PC-3 (cell line): ENCODE measurements at regions not wholly inside any gene's neighbourhood (a gene's known extent, or its start where the extent isn't known, plus 50 kb on each side); places are given as distances from the start of the nearest gene placed in this dataset.
A peak's percentile ranks its signal among the peaks of the same experiment; 100 is the strongest.

Source experiments
- ATAC-seq: fragments of 200-7000 bp; cut with Tn5 transposase; 2 replicates; pipeline ENCODE4 v1.9.1; 2020; ENCODE audit warnings: mild to moderate bottlenecking, moderate library complexity
- BruUV-seq: library from RNA; stranded (reverse); fragments of 400-500 nt; replicated peaks from 2 replicates; lab custom pipeline; 2021; lab: Mats Ljungman, UMichigan
- CTCF ChIA-PET: fragments of 300-600 bp; sonication (Branson Sonifier 250); formaldehyde crosslinking; loops from one replicate; lab custom pipeline; 2022; ENCODE audit warnings: antibody characterized with exemption; lab: Charles Lee
- POLR2A ChIA-PET: fragments of 300-600 bp; sonication (Branson Sonifier 250); formaldehyde crosslinking; loops from one replicate; lab custom pipeline; 2022; ENCODE audit warnings: antibody characterized with exemption; ENCODE audit not compliant: unreplicated experiment; lab: Charles Lee
- DNase-seq: peaks from one replicate; pipeline ENCODE4 v3.0.0-alpha.2; 2015
- H2AFZ ChIP-seq: fragments of 300-600 bp; sonication (generic); 2 replicates; pipeline ENCODE4 v1.6.0; 2016; ENCODE audit warnings: antibody characterized with exemption, low read length
- H3F3A ChIP-seq: fragments of 300-600 bp; sonication (generic); one replicate; pipeline ENCODE4 v1.6.0; 2017; ENCODE audit warnings: antibody characterized with exemption, low read length, control low read depth, mild to moderate bottlenecking; ENCODE audit not compliant: unreplicated experiment
- H3K27ac ChIP-seq: fragments of 300-600 bp; sonication (generic); 2 replicates; pipeline ENCODE4 v1.5.1; 2016; ENCODE audit warnings: mild to moderate bottlenecking, low read length
- H3K27me3 ChIP-seq: fragments of 300-600 bp; sonication (generic); 2 replicates; pipeline ENCODE4 v1.6.1; 2016; ENCODE audit warnings: low read length, mixed read lengths
- H3K36me3 ChIP-seq: fragments of 300-600 bp; sonication (generic); 2 replicates; pipeline ENCODE4 v1.6.1; 2016; ENCODE audit warnings: low read depth, mixed run types, low read length, mixed read lengths
- H3K4me1 ChIP-seq: fragments of 300-600 bp; sonication (generic); 2 replicates; pipeline ENCODE4 v1.5.1; 2016; ENCODE audit warnings: low read length; ENCODE audit not compliant: insufficient read depth
- H3K4me2 ChIP-seq: fragments of 300-600 bp; sonication (generic); 2 replicates; pipeline ENCODE4 v1.6.0; 2016; ENCODE audit warnings: low read length
- H3K4me3 ChIP-seq: fragments of 300-600 bp; sonication (generic); 2 replicates; pipeline ENCODE4 v1.5.1; 2016; ENCODE audit warnings: mild to moderate bottlenecking, low read length, mixed read lengths
- H3K79me2 ChIP-seq: fragments of 300-600 bp; sonication (generic); 2 replicates; pipeline ENCODE4 v1.6.1; 2017; ENCODE audit warnings: low read length, mixed read lengths
- H3K9ac ChIP-seq: fragments of 300-600 bp; sonication (generic); 2 replicates; pipeline ENCODE4 v1.6.0; 2016; ENCODE audit warnings: mild to moderate bottlenecking, low read length
- H3K9me2 ChIP-seq: fragments of 300-600 bp; sonication (generic); replicated peaks from 2 replicates; pipeline ENCODE4 v1.6.1; 2016; ENCODE audit warnings: mixed run types, low read length, mixed read lengths
- H3K9me3 ChIP-seq: fragments of 300-600 bp; sonication (generic); 2 replicates; pipeline ENCODE4 v1.6.1; 2016; ENCODE audit warnings: low read length, mixed read lengths
- H4K20me1 ChIP-seq: fragments of 300-600 bp; sonication (generic); 2 replicates; pipeline ENCODE4 v1.6.1; 2016; ENCODE audit warnings: low read length, mixed read lengths
- EZH2 ChIP-seq: fragments of 300-600 bp; sonication (generic); IDR thresholded peaks from one replicate; pipeline ENCODE4 v1.6.1; 2017; ENCODE audit warnings: antibody characterized with exemption, mild to moderate bottlenecking, low read length; ENCODE audit not compliant: unreplicated experiment
- EZH2phosphoT487 ChIP-seq: fragments of 300-600 bp; sonication (generic); IDR thresholded peaks from 2 replicates; pipeline ENCODE4 v1.6.1; 2018; ENCODE audit warnings: mild to moderate bottlenecking, antibody characterized with exemption, low read length, borderline replicate concordance
- intact Hi-C: fragments of 100-400 bp; cut with micrococcal nuclease; formaldehyde crosslinking; loops from 2 replicates; pipeline ENCODE4 v1.9.0; 2023
- TF ChIP-seq, protein P1 (sequence below): fragments of 300-600 bp; sonication (generic); conservative IDR thresholded peaks from 2 replicates; pipeline ENCODE4 v1.5.1; 2017; ENCODE audit warnings: antibody characterized with exemption, low read depth, mild to moderate bottlenecking, low read length

DNA sequence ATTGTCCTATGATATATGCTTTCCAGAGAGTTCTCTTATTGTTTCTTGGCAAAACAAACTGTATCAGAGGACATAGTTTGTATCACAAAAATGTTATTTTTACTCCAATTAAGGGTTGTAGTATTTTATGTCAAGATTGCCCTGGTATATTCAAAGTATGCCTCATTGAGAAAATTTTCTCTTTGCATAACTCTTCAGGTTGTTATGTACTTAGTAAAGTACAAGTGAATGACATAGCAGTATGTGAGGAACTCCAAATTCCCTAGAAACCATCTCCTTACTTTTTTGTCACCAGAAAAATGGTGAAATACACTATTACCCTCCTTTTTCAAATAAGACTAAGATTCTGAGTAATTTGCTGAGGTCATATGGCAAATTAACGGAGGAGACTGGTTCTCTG, 355.3 kb downstream of the NFIB start:
- intact Hi-C loops: no loop called here
- no peak overlapping the region for H3K9ac ChIP-seq
- H3K4me1 ChIP-seq: no peaks in the 10 kb centered on the region
- TF ChIP-seq EZH2: no peak
- TF ChIP-seq, protein P1, sequence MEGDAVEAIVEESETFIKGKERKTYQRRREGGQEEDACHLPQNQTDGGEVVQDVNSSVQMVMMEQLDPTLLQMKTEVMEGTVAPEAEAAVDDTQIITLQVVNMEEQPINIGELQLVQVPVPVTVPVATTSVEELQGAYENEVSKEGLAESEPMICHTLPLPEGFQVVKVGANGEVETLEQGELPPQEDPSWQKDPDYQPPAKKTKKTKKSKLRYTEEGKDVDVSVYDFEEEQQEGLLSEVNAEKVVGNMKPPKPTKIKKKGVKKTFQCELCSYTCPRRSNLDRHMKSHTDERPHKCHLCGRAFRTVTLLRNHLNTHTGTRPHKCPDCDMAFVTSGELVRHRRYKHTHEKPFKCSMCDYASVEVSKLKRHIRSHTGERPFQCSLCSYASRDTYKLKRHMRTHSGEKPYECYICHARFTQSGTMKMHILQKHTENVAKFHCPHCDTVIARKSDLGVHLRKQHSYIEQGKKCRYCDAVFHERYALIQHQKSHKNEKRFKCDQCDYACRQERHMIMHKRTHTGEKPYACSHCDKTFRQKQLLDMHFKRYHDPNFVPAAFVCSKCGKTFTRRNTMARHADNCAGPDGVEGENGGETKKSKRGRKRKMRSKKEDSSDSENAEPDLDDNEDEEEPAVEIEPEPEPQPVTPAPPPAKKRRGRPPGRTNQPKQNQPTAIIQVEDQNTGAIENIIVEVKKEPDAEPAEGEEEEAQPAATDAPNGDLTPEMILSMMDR: no peak
- TF ChIP-seq EZH2phosphoT487: no peak
- ATAC-seq: no peak
- BruUV-seq: no TSS peak
- no peak overlapping the region for H3K4me2 ChIP-seq
- no peak overlapping the region for H3K27ac ChIP-seq
- no peak overlapping the region for H2AFZ ChIP-seq
- no peak overlapping the region for H3K4me3 ChIP-seq
- ChIA-PET CTCF (no interaction called here), POLR2A (no interaction called here)
- H3F3A ChIP-seq: no peaks in the 10 kb centered on the region
- H3K79me2 ChIP-seq: no peaks in the 10 kb centered on the region
- DNase-seq: no peak
- no peaks in the 10 kb centered on the region for H3K27me3 ChIP-seq
- H3K36me3 ChIP-seq: no peaks in the 10 kb centered on the region
- H3K9me3 ChIP-seq: no peaks in the 10 kb centered on the region
- no peaks in the 10 kb centered on the region for H4K20me1 ChIP-seq
- no peaks in the 10 kb centered on the region for H3K9me2 ChIP-seq

DNA sequence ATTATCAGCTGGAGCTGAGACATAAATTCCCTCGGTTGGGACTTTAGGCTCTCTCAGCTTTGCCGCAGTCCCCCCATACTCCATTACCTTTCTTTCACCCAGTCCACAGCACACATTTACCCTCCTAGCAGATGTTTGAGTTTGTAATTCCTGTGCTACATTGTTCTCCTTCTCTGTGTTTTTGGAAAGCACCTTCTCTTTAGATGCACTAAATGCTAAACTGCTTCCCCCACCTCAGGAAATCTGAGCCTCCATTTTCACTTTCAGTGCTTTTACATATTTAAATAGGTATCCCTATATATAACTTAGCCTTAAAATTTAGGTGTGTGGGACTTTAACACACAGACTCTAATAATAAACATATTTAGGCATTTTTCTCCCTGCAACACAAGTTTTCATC, 356.9 kb downstream of the NFIB start:
- no peaks in the 10 kb centered on the region for H3K79me2 ChIP-seq
- no peak overlapping the region for H3K27ac ChIP-seq
- ChIA-PET CTCF (no interaction called here), POLR2A (no interaction called here)
- H3K9me2 ChIP-seq: no peaks in the 10 kb centered on the region
- H3K4me3 ChIP-seq: no peak overlapping the region
- H3F3A ChIP-seq: no peaks in the 10 kb centered on the region
- no TSS peak for BruUV-seq
- no peaks in the 10 kb centered on the region for H3K9me3 ChIP-seq
- no peak overlapping the region for H3K9ac ChIP-seq
- H3K4me1 ChIP-seq: no peaks in the 10 kb centered on the region
- H3K36me3 ChIP-seq: no peaks in the 10 kb centered on the region
- H3K4me2 ChIP-seq: no peak overlapping the region
- DNase-seq: no peak
- H3K27me3 ChIP-seq: no peaks in the 10 kb centered on the region
- intact Hi-C loops: no loop called here
- ATAC-seq: no peak
- TF ChIP-seq EZH2phosphoT487: no peak
- TF ChIP-seq EZH2: no peak
- TF ChIP-seq, protein P1: no peak
- no peak overlapping the region for H2AFZ ChIP-seq
- no peaks in the 10 kb centered on the region for H4K20me1 ChIP-seq

DNA sequence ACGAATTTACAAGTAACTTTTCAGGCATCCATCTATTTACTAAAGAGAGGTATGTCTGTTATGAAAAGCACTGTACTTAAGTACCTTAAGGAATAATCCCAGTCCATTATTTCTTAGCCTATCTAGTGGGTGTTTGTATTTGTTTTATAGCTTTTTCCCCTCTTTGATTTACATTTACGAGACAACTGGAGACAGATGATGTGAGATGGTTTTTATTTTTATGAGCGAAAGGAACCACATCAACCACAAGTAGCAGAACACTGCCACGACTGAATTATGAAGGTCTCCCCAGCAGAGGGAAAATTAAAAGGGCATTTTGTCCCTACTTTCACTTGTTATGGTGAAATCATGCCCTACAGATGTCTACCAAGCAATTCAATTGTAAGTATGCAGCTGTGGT, 357.8 kb downstream of the NFIB start:
- no peaks in the 10 kb centered on the region for H3K4me1 ChIP-seq
- no peaks in the 10 kb centered on the region for H3K9me2 ChIP-seq
- no peak overlapping the region for H2AFZ ChIP-seq
- H3K27me3 ChIP-seq: no peaks in the 10 kb centered on the region
- H3K9me3 ChIP-seq: no peaks in the 10 kb centered on the region
- DNase-seq (peak; percentile 19), ATAC-seq (peak; percentile 24)
- POLR2A ChIA-PET: no interaction called here
- no peaks in the 10 kb centered on the region for H3K79me2 ChIP-seq
- no TSS peak for BruUV-seq
- no peak overlapping the region for H3K27ac ChIP-seq
- H3K9ac ChIP-seq: no peak overlapping the region
- CTCF ChIA-PET: no interaction called here
- H3K36me3 ChIP-seq: no peaks in the 10 kb centered on the region
- H3K4me2 ChIP-seq: no peak overlapping the region
- intact Hi-C loops: no loop called here
- H3F3A ChIP-seq: no peaks in the 10 kb centered on the region
- no peaks in the 10 kb centered on the region for H4K20me1 ChIP-seq
- TF ChIP-seq EZH2 (no peak), EZH2phosphoT487 (no peak)
- TF ChIP-seq, protein P1: no peak
- no peak overlapping the region for H3K4me3 ChIP-seq
